GM23338 (cell line): ENCODE measurements at regions not wholly inside any gene's neighbourhood (a gene's known extent, or its start where the extent isn't known, plus 50 kb on each side); places are given as distances from the start of the nearest gene placed in this dataset.
"Not testable (repeated sequence)": the region's sequence is repeated elsewhere in the genome, so short reads cannot be mapped to it uniquely, and the experiment has no call there.

Source experiments
- CTCF ChIP-seq, 2 experiments: fragments of 200-600 bp in 1 of 2; sonication (generic) in 1 of 2; conservative IDR thresholded peaks; 2 replicates each; pipeline versions ENCODE4 v1.5.1 to v1.6.1; 2016 to 2017; ENCODE audit warnings: antibody characterized with exemption in 2 of 2, low read depth in 2 of 2, mild to moderate bottlenecking in 2 of 2, moderate library complexity in 1 of 2
- EZH2 ChIP-seq: fragments of 200-600 bp; sonication (generic); IDR thresholded peaks from one replicate; pipeline ENCODE4 v1.8.0; 2017; ENCODE audit warnings: antibody characterized with exemption, mild to moderate bottlenecking, low read depth; ENCODE audit not compliant: unreplicated experiment
- EZH2phosphoT487 ChIP-seq: fragments of 200-600 bp; sonication (generic); IDR thresholded peaks from one replicate; pipeline ENCODE4 v1.8.1; 2018; ENCODE audit warnings: antibody characterized with exemption; ENCODE audit not compliant: unreplicated experiment
- JUNB ChIP-seq: IDR thresholded peaks from one replicate; pipeline ENCODE4 v1.6.1; 2016; ENCODE audit warnings: antibody characterized with exemption; ENCODE audit not compliant: unreplicated experiment
- POLR2AphosphoS5 ChIP-seq: IDR thresholded peaks from 2 replicates; pipeline ENCODE4 v1.6.1; 2016; ENCODE audit warnings: antibody characterized with exemption, low read depth
- REST ChIP-seq: IDR thresholded peaks from one replicate; pipeline ENCODE4 v1.6.1; 2018; ENCODE audit warnings: antibody characterized with exemption; ENCODE audit not compliant: unreplicated experiment
- TF ChIP-seq, protein P1 (sequence below): IDR thresholded peaks from 2 replicates; pipeline ENCODE4 v1.6.1; 2016; ENCODE audit warnings: antibody characterized with exemption

DNA sequence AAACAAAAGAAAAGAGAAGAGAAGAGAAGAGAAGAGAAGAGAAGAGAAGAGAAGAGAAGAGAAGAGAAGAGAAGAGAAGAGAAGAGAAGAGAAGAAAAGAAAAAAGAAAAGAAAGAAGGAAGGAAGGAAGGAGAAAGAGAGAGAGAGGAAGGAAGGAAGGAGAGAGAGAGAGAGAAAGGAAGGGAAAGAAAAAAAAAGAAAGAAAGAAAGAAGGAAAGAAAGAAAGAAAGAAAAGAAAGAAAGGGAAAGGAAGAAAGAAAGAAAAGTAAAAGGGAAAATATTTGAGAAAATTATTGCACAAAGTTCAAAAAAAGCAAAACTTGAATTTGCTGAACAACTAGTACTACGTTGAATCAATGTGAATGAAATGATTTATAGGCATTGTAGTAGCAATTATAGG is 237.7 kb downstream of the RND3 start:
- not testable (repeated sequence) for TF ChIP-seq CTCF (conservative IDR thresholded peaks at IDR 0.05; ENCODE audit: low read depth in 2 of 2); POLR2AphosphoS5; JUNB; REST; EZH2phosphoT487; EZH2
- TF ChIP-seq, protein P1, sequence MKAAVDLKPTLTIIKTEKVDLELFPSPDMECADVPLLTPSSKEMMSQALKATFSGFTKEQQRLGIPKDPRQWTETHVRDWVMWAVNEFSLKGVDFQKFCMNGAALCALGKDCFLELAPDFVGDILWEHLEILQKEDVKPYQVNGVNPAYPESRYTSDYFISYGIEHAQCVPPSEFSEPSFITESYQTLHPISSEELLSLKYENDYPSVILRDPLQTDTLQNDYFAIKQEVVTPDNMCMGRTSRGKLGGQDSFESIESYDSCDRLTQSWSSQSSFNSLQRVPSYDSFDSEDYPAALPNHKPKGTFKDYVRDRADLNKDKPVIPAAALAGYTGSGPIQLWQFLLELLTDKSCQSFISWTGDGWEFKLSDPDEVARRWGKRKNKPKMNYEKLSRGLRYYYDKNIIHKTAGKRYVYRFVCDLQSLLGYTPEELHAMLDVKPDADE, result not testable (repeated sequence)
